CD8-positive, alpha-beta memory T cell (primary cell): ENCODE measurements at regions not wholly inside any gene's neighbourhood (a gene's known extent, or its start where the extent isn't known, plus 50 kb on each side); places are given as distances from the start of the nearest gene placed in this dataset.

Source experiments
- CTCF ChIA-PET: fragments of 350-600 bp; sonication (Branson Sonifier 250); formaldehyde crosslinking; loops from one replicate; lab custom pipeline; 2021; ENCODE audit warnings: antibody characterized with exemption; lab: Charles Lee
- POLR2A ChIA-PET: fragments of 350-600 bp; sonication (Branson Sonifier 250); formaldehyde crosslinking; loops from one replicate; lab custom pipeline; 2021; ENCODE audit warnings: antibody characterized with exemption; lab: Charles Lee
- DNase-seq, 5 donors: peaks; one replicate each; pipeline versions ENCODE4 v3.0.0 to v3.0.0-alpha.2; 2020 to 2022; ENCODE audit warnings: mixed read lengths in 1 of 5
- H3K27ac ChIP-seq: one replicate; pipeline ENCODE4 v1.7.0; 2013; ENCODE audit warnings: low read depth, mild to moderate bottlenecking, low read length, moderate library complexity
- H3K27me3 ChIP-seq: 2 replicates; pipeline ENCODE4 v1.7.0; 2013; ENCODE audit warnings: low read length, mild to moderate bottlenecking; ENCODE audit not compliant: insufficient read depth, poor library complexity, severe bottlenecking
- H3K36me3 ChIP-seq: 2 replicates; pipeline ENCODE4 v1.7.0; 2013; ENCODE audit warnings: mild to moderate bottlenecking, low read length, moderate library complexity; ENCODE audit not compliant: insufficient read depth
- H3K4me1 ChIP-seq: 2 replicates; pipeline ENCODE4 v1.7.0; 2013; ENCODE audit warnings: mild to moderate bottlenecking, low read length, moderate library complexity; ENCODE audit not compliant: insufficient read depth
- H3K4me3 ChIP-seq: 2 replicates; pipeline ENCODE4 v1.7.0; 2013; ENCODE audit warnings: mild to moderate bottlenecking, low read length
- H3K9me3 ChIP-seq: 2 replicates; pipeline ENCODE4 v1.7.0; 2013; ENCODE audit warnings: mild to moderate bottlenecking, low read length
- H3K27ac Mint-ChIP-seq, 8 donors: one replicate each; pipeline ENCODE4 v1.8.0; 2020 to 2021; ENCODE audit warnings: mixed read lengths in 8 of 8, mild to moderate bottlenecking in 6 of 8, inconsistent platforms in 3 of 8, moderate library complexity in 3 of 8
- H3K27me3 Mint-ChIP-seq, 2 donors: one replicate each; pipeline ENCODE4 v1.8.0; 2020 to 2021; ENCODE audit warnings: mixed read lengths in 2 of 2, mild to moderate bottlenecking in 1 of 2, moderate library complexity in 1 of 2
- H3K36me3 Mint-ChIP-seq, 3 donors: one replicate each; pipeline ENCODE4 v1.8.0; 2020 to 2021; ENCODE audit warnings: mixed read lengths in 3 of 3, inconsistent platforms in 1 of 3, mild to moderate bottlenecking in 1 of 3
- H3K4me1 Mint-ChIP-seq, 3 donors: one replicate each; pipeline ENCODE4 v1.8.0; 2020 to 2021; ENCODE audit warnings: mixed read lengths in 3 of 3, inconsistent platforms in 1 of 3, mild to moderate bottlenecking in 1 of 3
- H3K4me3 Mint-ChIP-seq, 7 donors: one replicate each; pipeline ENCODE4 v1.8.0; 2020 to 2021; ENCODE audit warnings: mixed read lengths in 7 of 7, mild to moderate bottlenecking in 6 of 7, moderate library complexity in 4 of 7, inconsistent platforms in 2 of 7
- H3K9me3 Mint-ChIP-seq, 5 donors: one replicate each; pipeline ENCODE4 v1.8.0; 2020 to 2022; ENCODE audit warnings: mixed read lengths in 5 of 5, mild to moderate bottlenecking in 3 of 5, moderate library complexity in 2 of 5, inconsistent platforms in 1 of 5

DNA sequence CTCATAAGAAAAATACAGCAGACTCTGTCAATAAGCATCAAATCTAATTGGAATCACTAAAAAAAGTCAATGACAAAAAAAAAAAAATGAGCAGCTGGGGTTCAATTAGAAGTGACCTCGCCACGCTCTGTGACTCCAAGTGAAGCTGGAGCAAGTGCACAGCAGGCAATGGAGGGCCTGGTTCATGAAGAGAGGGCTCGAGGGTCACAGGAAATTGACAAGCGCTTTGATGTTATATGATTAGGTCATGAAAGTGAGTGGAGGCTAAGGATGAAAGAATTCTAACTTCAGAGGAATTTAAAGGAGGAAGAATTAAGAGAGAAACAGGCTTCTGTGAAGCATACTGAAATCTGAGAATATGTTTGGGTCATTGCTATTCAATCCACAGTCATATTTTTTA lies 85.4 kb upstream of the TMEM18 start:
- no peak overlapping the region for H3K27ac ChIP-seq
- H3K27ac Mint-ChIP-seq, result no peak overlapping the region
- no peaks in the 10 kb centered on the region for H3K9me3 ChIP-seq
- H3K27me3 Mint-ChIP-seq, result peaks cover 3 to 8% of the 10 kb centered on the region in 2 donors
- no peaks in the 10 kb centered on the region for H3K27me3 ChIP-seq
- H3K36me3 ChIP-seq, result no peaks in the 10 kb centered on the region
- CTCF ChIA-PET, result no interaction called here
- no peak overlapping the region for H3K4me3 ChIP-seq
- peaks cover 10 to 21% (median 11%) of the 10 kb centered on the region in 3 donors for H3K4me1 Mint-ChIP-seq
- no peak for DNase-seq
- H3K4me1 ChIP-seq, result peaks cover 7% of the 10 kb centered on the region
- H3K4me3 Mint-ChIP-seq, result no peak overlapping the region
- H3K9me3 Mint-ChIP-seq, result no peaks in the 10 kb centered on the region
- no peaks in the 10 kb centered on the region for H3K36me3 Mint-ChIP-seq
- POLR2A ChIA-PET, result no interaction called here

DNA sequence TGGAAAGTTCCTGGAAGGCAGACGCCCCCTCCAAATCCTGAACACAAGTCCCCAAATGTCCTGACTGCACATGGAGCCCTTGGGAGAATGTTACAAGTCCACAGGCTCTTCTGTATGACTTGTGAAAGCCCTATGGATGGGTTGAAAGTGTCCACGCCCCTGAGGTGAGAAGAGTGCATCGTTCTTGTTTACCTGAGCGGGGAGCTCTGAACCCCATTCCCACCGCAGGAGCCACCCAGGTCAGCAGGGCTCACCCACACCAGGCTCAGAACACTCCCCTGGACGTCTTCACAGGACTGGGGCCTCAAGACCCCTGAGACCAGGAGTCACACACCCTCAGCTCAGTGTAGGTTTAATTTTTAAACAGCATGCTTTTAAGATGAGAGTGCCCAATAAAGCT lies 84.2 kb upstream of the TMEM18 start:
- H3K4me1 Mint-ChIP-seq, result peaks cover 0 to 9% (median 0%) of the 10 kb centered on the region in 3 donors
- ChIA-PET CTCF (interaction anchor here (0.9 kb wide), 1 partner anchor 20 kb away, joined by 3 read pairs; no protein-coding TSS in a partner anchor), POLR2A (no interaction called here)
- no peak overlapping the region for H3K4me3 Mint-ChIP-seq
- Histone ChIP-seq H3K27ac (no peak overlapping the region), H3K9me3 (no peaks in the 10 kb centered on the region), H3K27me3 (no peaks in the 10 kb centered on the region), H3K36me3 (no peaks in the 10 kb centered on the region), H3K4me1 (peaks cover under 1% of the 10 kb centered on the region), H3K4me3 (no peak overlapping the region)
- no peak for DNase-seq
- peak overlapping the region in 1 of 8 donors; percentile 34 for H3K27ac Mint-ChIP-seq
- peaks cover 6 to 9% of the 10 kb centered on the region in 2 donors for H3K27me3 Mint-ChIP-seq
- no peaks in the 10 kb centered on the region for H3K9me3 Mint-ChIP-seq
- H3K36me3 Mint-ChIP-seq, result peaks cover 0 to 6% (median 0%) of the 10 kb centered on the region in 3 donors

DNA sequence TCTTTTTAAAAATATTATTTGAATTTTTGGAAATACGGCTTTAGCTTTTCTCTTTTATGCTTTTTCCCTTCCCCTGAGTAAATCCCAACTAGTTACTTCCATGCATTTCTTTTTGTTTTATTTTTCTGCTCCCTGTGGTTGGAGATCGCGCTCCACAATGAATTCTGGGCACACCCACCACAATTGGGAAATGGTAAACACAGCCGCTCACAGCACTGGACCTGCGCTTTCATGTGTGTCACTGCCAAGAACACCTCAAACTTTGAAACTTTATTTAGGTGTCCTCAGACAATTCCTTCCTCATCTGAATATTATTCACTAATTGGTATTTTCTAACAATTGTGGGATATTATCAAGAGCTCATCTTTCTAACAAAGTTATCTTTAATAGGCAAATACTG lies 82.8 kb upstream of the TMEM18 start:
- peaks cover 0 to 2% (median 0%) of the 10 kb centered on the region in 5 donors for H3K9me3 Mint-ChIP-seq
- Histone ChIP-seq H3K27me3 (no peaks in the 10 kb centered on the region), H3K27ac (no peak overlapping the region), H3K9me3 (no peaks in the 10 kb centered on the region), H3K36me3 (no peaks in the 10 kb centered on the region), H3K4me1 (no peaks in the 10 kb centered on the region), H3K4me3 (no peak overlapping the region)
- no peak overlapping the region for H3K4me3 Mint-ChIP-seq
- no peak for DNase-seq
- peaks cover 0 to 6% (median 0%) of the 10 kb centered on the region in 3 donors for H3K36me3 Mint-ChIP-seq
- H3K4me1 Mint-ChIP-seq, result peaks cover 0 to 3% (median 0%) of the 10 kb centered on the region in 3 donors
- H3K27me3 Mint-ChIP-seq, result peaks cover 8 to 16% of the 10 kb centered on the region in 2 donors
- ChIA-PET POLR2A (no interaction called here), CTCF (no interaction called here)
- H3K27ac Mint-ChIP-seq, result no peak overlapping the region

DNA sequence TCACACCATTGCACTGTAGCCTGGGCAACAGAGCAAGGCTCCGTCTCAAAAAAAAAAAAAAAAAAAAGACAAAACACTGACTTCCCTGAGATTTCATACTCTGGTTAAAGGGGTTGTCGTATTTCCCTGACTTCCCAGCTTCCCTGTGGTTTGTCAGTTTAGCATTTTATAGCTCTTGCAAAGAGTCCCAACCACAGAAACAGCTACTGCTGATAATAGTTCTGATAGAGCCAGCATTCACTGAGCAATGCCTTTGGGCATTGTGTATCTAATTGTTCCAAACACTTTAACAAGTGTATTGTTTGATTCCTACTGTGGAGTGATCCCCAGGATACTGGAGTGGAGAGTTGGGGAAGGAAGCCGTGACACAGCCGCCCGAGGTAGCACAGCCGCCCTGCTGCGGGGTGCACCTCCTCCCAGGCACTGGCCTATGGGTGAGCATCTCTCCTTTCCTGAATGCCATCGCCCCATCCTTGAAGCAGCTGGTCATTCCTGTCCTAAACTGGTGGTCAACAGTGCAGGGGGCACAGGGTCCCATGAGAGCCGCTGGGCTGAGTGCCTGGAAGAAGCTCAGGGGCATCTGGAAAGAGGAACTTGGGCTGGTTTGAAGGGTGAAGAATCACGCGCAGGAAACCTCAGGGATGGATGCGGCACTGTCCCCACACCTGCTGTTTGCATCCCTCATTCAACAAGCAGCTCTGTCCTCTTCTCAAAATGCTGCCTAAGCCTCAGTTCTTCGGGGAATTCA lies 81.0 kb upstream of the TMEM18 start:
- H3K4me1 Mint-ChIP-seq, result peaks cover 0 to 3% (median 0%) of the 10 kb centered on the region in 3 donors
- no peak overlapping the region for H3K4me3 Mint-ChIP-seq
- CTCF ChIA-PET, result no interaction called here
- no peaks in the 10 kb centered on the region for H3K36me3 ChIP-seq
- H3K36me3 Mint-ChIP-seq, result peaks cover 0 to 6% (median 0%) of the 10 kb centered on the region in 3 donors
- H3K4me3 ChIP-seq, result no peak overlapping the region
- H3K9me3 ChIP-seq, result no peaks in the 10 kb centered on the region
- POLR2A ChIA-PET, result no interaction called here
- DNase-seq, result no peak
- H3K27me3 Mint-ChIP-seq, result peaks cover 6 to 24% of the 10 kb centered on the region in 2 donors
- H3K27me3 ChIP-seq, result no peaks in the 10 kb centered on the region
- H3K9me3 Mint-ChIP-seq, result peaks cover 0 to 2% (median 0%) of the 10 kb centered on the region in 5 donors
- H3K27ac Mint-ChIP-seq, result no peak overlapping the region
- no peak overlapping the region for H3K27ac ChIP-seq
- H3K4me1 ChIP-seq, result no peaks in the 10 kb centered on the region

DNA sequence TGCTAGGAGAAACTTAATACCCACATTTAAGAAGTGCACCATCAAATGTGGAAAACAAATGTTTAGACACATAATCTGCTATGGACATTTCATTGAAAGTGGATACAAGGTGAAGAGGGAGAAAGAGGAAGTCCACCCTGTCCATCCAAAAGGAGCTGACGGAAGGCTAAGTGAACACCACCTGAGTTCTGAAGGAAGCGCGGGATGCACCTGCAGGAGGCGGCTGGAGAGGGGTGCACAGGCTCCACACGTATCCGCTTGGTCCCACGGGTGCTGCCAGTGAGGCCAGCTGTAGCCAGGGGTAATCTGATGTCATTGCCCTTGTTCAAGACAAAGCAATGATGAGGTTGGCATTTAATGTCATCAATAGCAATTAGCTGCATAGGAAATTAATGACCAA lies 75.9 kb upstream of the TMEM18 start:
- Histone ChIP-seq H3K9me3 (no peaks in the 10 kb centered on the region), H3K27ac (no peak overlapping the region), H3K4me1 (no peaks in the 10 kb centered on the region), H3K36me3 (no peaks in the 10 kb centered on the region), H3K4me3 (no peak overlapping the region), H3K27me3 (no peaks in the 10 kb centered on the region)
- DNase-seq, result no peak
- H3K27ac Mint-ChIP-seq, result no peak overlapping the region
- ChIA-PET POLR2A (no interaction called here), CTCF (no interaction called here)
- peaks cover 4 to 46% of the 10 kb centered on the region in 2 donors for H3K27me3 Mint-ChIP-seq
- H3K4me3 Mint-ChIP-seq, result no peak overlapping the region
- H3K4me1 Mint-ChIP-seq, result no peaks in the 10 kb centered on the region
- peaks cover 0 to 2% (median 0%) of the 10 kb centered on the region in 5 donors for H3K9me3 Mint-ChIP-seq
- H3K36me3 Mint-ChIP-seq, result peaks cover 0 to 6% (median 0%) of the 10 kb centered on the region in 3 donors

DNA sequence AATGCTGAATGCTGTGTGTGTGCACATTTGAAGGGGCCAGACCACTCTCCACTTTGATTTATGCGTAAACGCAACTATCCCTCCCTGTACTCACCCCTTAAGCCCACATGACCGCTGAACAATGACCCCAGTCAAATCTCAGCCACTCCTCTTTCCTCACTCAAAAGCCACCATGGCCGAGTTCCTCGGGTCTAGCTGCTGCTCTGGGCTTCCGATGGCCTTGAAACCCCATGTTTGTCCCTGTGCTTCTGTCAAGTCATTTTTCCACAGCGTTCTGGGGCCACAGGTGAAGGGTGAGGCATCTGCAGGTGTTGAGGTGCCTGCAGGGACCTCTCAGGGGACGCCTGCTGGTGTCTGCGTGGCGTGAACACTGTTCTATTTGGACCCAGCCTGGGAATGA lies 74.3 kb upstream of the TMEM18 start:
- no peak for DNase-seq
- Histone ChIP-seq H3K4me1 (no peaks in the 10 kb centered on the region), H3K27ac (no peak overlapping the region), H3K4me3 (no peak overlapping the region), H3K27me3 (no peaks in the 10 kb centered on the region), H3K36me3 (no peaks in the 10 kb centered on the region), H3K9me3 (no peaks in the 10 kb centered on the region)
- ChIA-PET CTCF (no interaction called here), POLR2A (no interaction called here)
- Mint-ChIP-seq H3K9me3 (peaks cover 0 to 4% (median 2%) of the 10 kb centered on the region in 5 donors), H3K27me3 (peaks cover 15 to 46% of the 10 kb centered on the region in 2 donors), H3K27ac (no peak overlapping the region), H3K4me3 (no peak overlapping the region), H3K36me3 (no peaks in the 10 kb centered on the region), H3K4me1 (no peaks in the 10 kb centered on the region)

DNA sequence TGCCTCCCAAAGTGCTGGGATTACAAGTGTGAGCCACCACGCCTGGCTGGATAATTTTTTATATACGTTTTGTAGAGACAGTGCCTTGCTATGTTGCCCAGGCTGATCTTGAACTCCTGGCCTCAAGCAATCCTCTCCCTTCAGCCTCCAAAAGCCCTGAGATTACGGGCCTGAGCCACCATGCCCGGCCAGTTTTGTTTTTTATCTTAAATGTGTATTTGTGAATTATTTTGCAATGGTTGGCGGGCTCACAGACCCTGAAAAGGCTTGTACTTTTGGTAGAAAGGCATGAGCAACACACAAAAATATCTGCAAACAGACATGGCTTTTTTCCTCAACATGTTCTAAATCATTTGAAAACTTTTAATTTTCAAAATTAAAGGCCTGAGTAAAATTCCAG lies 73.4 kb upstream of the TMEM18 start:
- H3K27me3 Mint-ChIP-seq, result peaks cover 14 to 42% of the 10 kb centered on the region in 2 donors
- no peak overlapping the region for H3K27ac Mint-ChIP-seq
- no peaks in the 10 kb centered on the region for H3K4me1 Mint-ChIP-seq
- H3K9me3 Mint-ChIP-seq, result peaks cover 0 to 4% (median 1%) of the 10 kb centered on the region in 5 donors
- Histone ChIP-seq H3K4me1 (no peaks in the 10 kb centered on the region), H3K27me3 (no peaks in the 10 kb centered on the region), H3K9me3 (no peaks in the 10 kb centered on the region), H3K36me3 (no peaks in the 10 kb centered on the region), H3K4me3 (no peak overlapping the region), H3K27ac (no peak overlapping the region)
- no peak overlapping the region for H3K4me3 Mint-ChIP-seq
- CTCF ChIA-PET, result no interaction called here
- H3K36me3 Mint-ChIP-seq, result no peaks in the 10 kb centered on the region
- POLR2A ChIA-PET, result no interaction called here
- no peak for DNase-seq

DNA sequence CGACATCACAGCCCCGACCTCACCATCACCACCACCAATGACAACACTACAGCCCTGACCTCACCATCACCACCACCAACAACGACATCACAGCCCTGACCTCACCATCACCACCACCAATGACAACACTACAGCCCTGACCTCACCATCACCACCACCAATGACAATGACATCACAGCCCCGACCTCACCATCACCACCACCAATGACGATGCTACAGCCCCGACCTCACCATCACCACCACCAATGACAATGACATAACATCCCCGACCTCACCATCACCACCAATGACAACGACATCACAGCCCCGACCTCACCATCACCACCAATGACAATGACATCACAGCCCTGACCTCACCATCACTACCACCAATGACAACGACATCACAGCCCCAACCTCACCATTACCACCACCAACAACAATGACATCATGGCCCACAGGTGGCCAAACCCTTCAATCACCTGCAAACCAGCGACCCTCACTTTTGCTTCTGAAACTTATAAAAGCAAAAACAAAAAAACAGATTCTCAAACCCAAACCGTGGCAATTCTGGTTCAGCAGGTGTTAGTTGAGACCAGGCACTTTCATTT lies 70.7 kb upstream of the TMEM18 start:
- Histone ChIP-seq H3K9me3 (no peaks in the 10 kb centered on the region), H3K27ac (no peak overlapping the region), H3K27me3 (no peaks in the 10 kb centered on the region), H3K36me3 (no peaks in the 10 kb centered on the region), H3K4me3 (no peak overlapping the region), H3K4me1 (no peaks in the 10 kb centered on the region)
- peaks cover 21 to 25% of the 10 kb centered on the region in 2 donors for H3K27me3 Mint-ChIP-seq
- DNase-seq, result no peak
- CTCF ChIA-PET, result no interaction called here
- H3K27ac Mint-ChIP-seq, result no peak overlapping the region
- peaks cover 0 to 7% (median 4%) of the 10 kb centered on the region in 5 donors for H3K9me3 Mint-ChIP-seq
- POLR2A ChIA-PET, result no interaction called here
- no peaks in the 10 kb centered on the region for H3K36me3 Mint-ChIP-seq
- H3K4me3 Mint-ChIP-seq, result no peak overlapping the region
- H3K4me1 Mint-ChIP-seq, result no peaks in the 10 kb centered on the region
